HCT116 (cell line): ENCODE measurements at regions not wholly inside any gene's neighbourhood (a gene's known extent, or its start where the extent isn't known, plus 50 kb on each side); places are given as distances from the start of the nearest gene placed in this dataset.

Experiments
- ATAC-seq: fragments of 200-7000 bp; cut with Tn5 transposase; 2 replicates; pipeline ENCODE4 v1.9.1; 2020; ENCODE audit warnings: mild to moderate bottlenecking, moderate library complexity
- BruUV-seq: library from RNA; stranded (reverse); fragments of 400-500 nt; replicated peaks from 2 replicates; lab custom pipeline; 2021; lab: Mats Ljungman, UMichigan
- CTCF ChIA-PET: fragments of 300-600 bp; sonication (Branson Sonifier 250); formaldehyde crosslinking; loops from one replicate; lab custom pipeline; 2021; ENCODE audit warnings: antibody characterized with exemption; lab: Charles Lee
- POLR2A ChIA-PET: fragments of 300-600, 350-600 bp; sonication (Branson Sonifier 250); formaldehyde crosslinking; loops from one replicate; lab custom pipeline; 2021; ENCODE audit warnings: antibody characterized with exemption; lab: Charles Lee
- RAD21 ChIA-PET, 2 experiments: fragments of 300-600 bp; sonication (Branson Sonifier 250); formaldehyde crosslinking; loops; one replicate each; lab custom pipeline; 2023; ENCODE audit warnings: low total read pairs in 2 of 2; ENCODE audit not compliant: uncharacterized antibody in 2 of 2, unreplicated experiment in 2 of 2, low non-redundant PET in 1 of 2; lab: Charles Lee
- DNase-seq: peaks from one replicate; pipeline ENCODE4 v3.0.0-alpha.2; 2010; ENCODE audit warnings: low read depth, low spot score
- H2AFZ ChIP-seq: fragments of 200-600 bp; shearing (Covaris generic), sonication (generic); 2 replicates; pipeline ENCODE4 v1.6.1; 2017; ENCODE audit warnings: low read depth, mixed run types, mixed read lengths, antibody characterized with exemption, low read length; ENCODE audit not compliant: poor library complexity, severe bottlenecking
- H3K27ac ChIP-seq: 2 replicates; pipeline ENCODE4 v1.5.1; 2012; ENCODE audit warnings: low read depth, low read length
- H3K27me3 ChIP-seq: fragments of 200-600 bp; sonication (generic); 2 replicates; pipeline ENCODE4 v1.6.1; 2016; ENCODE audit warnings: mixed run types, low read length, mixed read lengths; ENCODE audit not compliant: insufficient read depth
- H3K36me3 ChIP-seq, 2 experiments: fragments of 200-500 bp in 1 of 2; fragments of 200-600 bp in 1 of 2; sonication (Bioruptor generic) in 1 of 2; sonication (generic) in 1 of 2; 2 replicates each; pipeline versions ENCODE4 v1.5.1 to v1.6.1; 2014 to 2016; ENCODE audit warnings: low read length in 2 of 2, inconsistent platforms in 1 of 2, mixed read lengths in 1 of 2, mixed run types in 1 of 2; ENCODE audit not compliant: insufficient read depth in 2 of 2, control insufficient read depth in 1 of 2
- H3K4me1 ChIP-seq, 2 experiments: fragments of 200-600 bp in 1 of 2; sonication (generic) in 1 of 2; 2 replicates each; pipeline versions ENCODE4 v1.5.1 to v1.6.1; 2012 to 2017; ENCODE audit warnings: low read length in 2 of 2, inconsistent platforms in 1 of 2, mild to moderate bottlenecking in 1 of 2, mixed read lengths in 1 of 2, mixed run types in 1 of 2, moderate library complexity in 1 of 2; ENCODE audit not compliant: insufficient read depth in 2 of 2, control insufficient read depth in 1 of 2
- H3K4me2 ChIP-seq: fragments of 200-600 bp; sonication (generic); 2 replicates; pipeline ENCODE4 v1.6.1; 2017; ENCODE audit warnings: mixed run types, low read length, mixed read lengths
- H3K4me3 ChIP-seq, 2 experiments: fragments of 200-600 bp in 1 of 2; sonication (generic) in 1 of 2; replicated peaks in 1 of 2; 2 replicates each; pipeline ENCODE4 v1.5.1; 2011 to 2016; ENCODE audit warnings: low read length in 2 of 2, control low read depth in 1 of 2, low read depth in 1 of 2, mild to moderate bottlenecking in 1 of 2, mixed read lengths in 1 of 2, mixed run types in 1 of 2
- H3K79me2 ChIP-seq: fragments of 200-600 bp; sonication (generic); 2 replicates; pipeline ENCODE4 v1.6.1; 2017; ENCODE audit warnings: mild to moderate bottlenecking, mixed run types, low read length, moderate library complexity, mixed read lengths; ENCODE audit not compliant: insufficient read depth
- H3K9ac ChIP-seq: fragments of 200-600 bp; sonication (generic); 2 replicates; pipeline ENCODE4 v1.6.1; 2016; ENCODE audit warnings: low read length, mixed read lengths
- H3K9me2 ChIP-seq: fragments of 200-600 bp; sonication (generic), shearing (Covaris generic); 2 replicates; pipeline ENCODE4 v1.6.1; 2017; ENCODE audit warnings: mixed run types, mild to moderate bottlenecking, moderate library complexity; ENCODE audit not compliant: insufficient read depth
- H3K9me3 ChIP-seq, 2 experiments: fragments of 200-500 bp in 1 of 2; fragments of 200-600 bp in 1 of 2; sonication (Bioruptor generic) in 1 of 2; sonication (generic) in 1 of 2; 2 replicates each; pipeline ENCODE4 v1.6.1; 2014 to 2017; ENCODE audit warnings: low read length in 2 of 2, mixed read lengths in 2 of 2, inconsistent platforms in 1 of 2, low read depth in 1 of 2, mild to moderate bottlenecking in 1 of 2, mixed run types in 1 of 2, moderate library complexity in 1 of 2; ENCODE audit not compliant: control insufficient read depth in 1 of 2, insufficient read depth in 1 of 2
- H4K20me1 ChIP-seq: fragments of 200-600 bp; sonication (generic), shearing (Covaris generic); 2 replicates; pipeline ENCODE4 v1.6.1; 2017; ENCODE audit warnings: mixed run types, mild to moderate bottlenecking, moderate library complexity; ENCODE audit not compliant: insufficient read depth
- ATF3 ChIP-seq: IDR thresholded peaks from 2 replicates; pipeline ENCODE4 v1.6.1; 2012
- CBX3 ChIP-seq: IDR thresholded peaks from 2 replicates; pipeline ENCODE4 v1.6.1; 2012; ENCODE audit warnings: low read depth
- CEBPB ChIP-seq: IDR thresholded peaks from 2 replicates; pipeline ENCODE4 v1.6.1; 2012; ENCODE audit warnings: low read depth
- EGR1 ChIP-seq: IDR thresholded peaks from 2 replicates; pipeline ENCODE4 v1.6.1; 2012; ENCODE audit warnings: low read depth
- ELF1 ChIP-seq: IDR thresholded peaks from 2 replicates; pipeline ENCODE4 v1.6.1; 2012; ENCODE audit warnings: low read depth, borderline replicate concordance
- EZH2 ChIP-seq: fragments of 200-600 bp; sonication (generic); IDR thresholded peaks from 2 replicates; pipeline ENCODE4 v1.6.1; 2017; ENCODE audit warnings: antibody characterized with exemption, mixed run types
- FOSL1 ChIP-seq: IDR thresholded peaks from 2 replicates; pipeline ENCODE4 v1.6.1; 2012; ENCODE audit warnings: low read depth
- JUND ChIP-seq: IDR thresholded peaks from 2 replicates; pipeline ENCODE4 v1.6.1; 2012
- MAX ChIP-seq: IDR thresholded peaks from 2 replicates; pipeline ENCODE4 v1.6.1; 2012
- POLR2A ChIP-seq: IDR thresholded peaks from 2 replicates; pipeline ENCODE4 v1.7.0; 2011; ENCODE audit warnings: borderline replicate concordance; ENCODE audit not compliant: insufficient read depth, insufficient read length; ENCODE audit errors: extremely low read depth
- POLR2AphosphoS5 ChIP-seq: IDR thresholded peaks from 2 replicates; pipeline ENCODE4 v1.6.1; 2011; ENCODE audit warnings: mild to moderate bottlenecking, low read depth, low read length, moderate library complexity
- SIN3A ChIP-seq: IDR thresholded peaks from 2 replicates; pipeline ENCODE4 v1.6.1; 2012; ENCODE audit warnings: low read depth
- SP1 ChIP-seq: IDR thresholded peaks from 2 replicates; pipeline ENCODE4 v1.6.1; 2012; ENCODE audit warnings: low read depth
- SRF ChIP-seq: IDR thresholded peaks from 2 replicates; pipeline ENCODE4 v1.6.1; 2012; ENCODE audit warnings: low read depth
- TCF7L2 ChIP-seq: IDR thresholded peaks from 2 replicates; pipeline ENCODE4 v1.7.0; 2011; ENCODE audit warnings: borderline replicate concordance, inconsistent platforms; ENCODE audit not compliant: insufficient read depth, insufficient read length; ENCODE audit errors: extremely low read depth
- YY1 ChIP-seq: IDR thresholded peaks from 2 replicates; pipeline ENCODE4 v1.6.1; 2011; ENCODE audit warnings: low read length, low read depth, moderate library complexity, mild to moderate bottlenecking; ENCODE audit not compliant: insufficient replicate concordance; ENCODE audit errors: extremely low read depth
- ZBTB33 ChIP-seq: IDR thresholded peaks from 2 replicates; pipeline ENCODE4 v1.6.1; 2011; ENCODE audit warnings: mild to moderate bottlenecking, low read length, moderate library complexity; ENCODE audit not compliant: insufficient replicate concordance; ENCODE audit errors: extremely low read depth
- ZNF274 ChIP-seq: fragments of 200-500 bp; sonication (Bioruptor generic); IDR thresholded peaks from 2 replicates; pipeline ENCODE4 v1.6.1; 2014; ENCODE audit warnings: mild to moderate bottlenecking, low read depth, low read length, inconsistent platforms
- intact Hi-C: fragments of 100-400 bp; cut with micrococcal nuclease; formaldehyde crosslinking; loops from 2 replicates; pipeline ENCODE4 v1.10.0; 2022

GRCh38 chr2:157124731-157125130, 132.8 kb upstream of the GALNT5 start:
- no peak for ATAC-seq
- DNase-seq, result no peak
- Histone ChIP-seq H4K20me1 (no peaks in the 10 kb centered on the region), H3K27me3 (no peaks in the 10 kb centered on the region), H3K9me3 (no peaks in the 10 kb centered on the region), H3K4me1 (no peaks in the 10 kb centered on the region), H3K27ac (no peak overlapping the region), H3K36me3 (no peaks in the 10 kb centered on the region), H2AFZ (no peak overlapping the region), H3K9ac (no peak overlapping the region), H3K4me2 (no peak overlapping the region), H3K4me3 (no peak overlapping the region), H3K79me2 (no peaks in the 10 kb centered on the region), H3K9me2 (peaks cover 3% of the 10 kb centered on the region; the same call in 1 of the 2 replicates)
- TF ChIP-seq SRF (no peak), ATF3 (no peak), CEBPB (no peak), FOSL1 (no peak), CBX3 (no peak), MAX (no peak), YY1 (no peak), SIN3A (no peak), ZBTB33 (no peak), TCF7L2 (no peak), ZNF274 (no peak), POLR2AphosphoS5 (no peak), SP1 (no peak), POLR2A (no peak), JUND (no peak), EZH2 (no peak), ELF1 (no peak), EGR1 (no peak)
- no TSS peak for BruUV-seq
- ChIA-PET POLR2A (no interaction called here), CTCF (no interaction called here), RAD21 (no interaction called here)
- intact Hi-C loops, result no loop called here
